ENCODE measurements at regions not wholly inside any gene's neighbourhood (a gene's known extent, or its start where the extent isn't known, plus 50 kb on each side); places are given as distances from the start of the nearest gene placed in this dataset.
"Not testable (repeated sequence)": the region's sequence is repeated elsewhere in the genome, so short reads cannot be mapped to it uniquely, and the experiment has no call there.

DNA sequence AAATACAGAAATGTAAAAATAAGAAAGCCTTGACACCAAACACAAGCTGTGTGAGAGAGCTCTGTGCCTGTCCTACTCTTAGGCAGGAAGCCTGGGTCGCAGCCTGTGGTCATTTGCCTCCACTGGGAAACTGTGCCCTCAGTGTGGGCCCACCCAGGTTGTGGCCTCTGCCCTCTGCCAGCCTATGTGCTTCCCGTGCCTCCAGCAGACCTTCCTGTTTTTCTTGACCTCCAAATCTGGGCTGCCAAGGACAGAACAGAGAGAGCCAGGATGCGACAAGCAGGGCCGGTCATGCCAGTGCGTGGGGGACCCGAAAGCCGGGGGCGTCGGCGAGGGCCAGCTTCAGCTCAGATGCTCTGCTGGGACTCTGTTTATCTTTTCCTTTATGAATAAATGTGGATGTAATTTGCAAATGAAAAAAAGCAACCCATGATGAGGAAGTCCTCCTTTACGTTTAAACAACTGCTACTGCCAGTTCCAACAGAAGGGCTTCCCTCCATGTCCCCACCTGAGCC, 189.2 kb upstream of the EXOC2 start:
- no peak for DNase-seq

DNA sequence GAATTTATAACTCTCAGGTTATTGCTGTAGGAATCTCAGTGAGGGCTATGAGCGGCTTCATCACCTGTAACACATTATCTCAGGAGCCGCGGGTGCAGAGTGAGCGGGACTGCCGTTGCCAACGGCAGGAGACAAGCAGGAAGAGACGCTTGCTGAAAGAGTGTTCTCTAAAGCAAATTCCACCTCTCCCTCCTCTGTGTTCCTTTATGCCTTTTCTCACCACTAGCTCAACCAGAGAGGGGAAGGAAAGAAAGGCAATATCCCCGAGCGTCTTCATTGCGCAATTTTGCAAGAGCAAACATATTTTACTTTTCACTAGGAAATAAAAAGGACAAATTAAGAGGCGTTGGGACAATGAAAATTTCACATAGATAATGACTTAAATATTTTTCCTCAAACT, 185.2 kb upstream of the EXOC2 start:
- no peak for DNase-seq

DNA sequence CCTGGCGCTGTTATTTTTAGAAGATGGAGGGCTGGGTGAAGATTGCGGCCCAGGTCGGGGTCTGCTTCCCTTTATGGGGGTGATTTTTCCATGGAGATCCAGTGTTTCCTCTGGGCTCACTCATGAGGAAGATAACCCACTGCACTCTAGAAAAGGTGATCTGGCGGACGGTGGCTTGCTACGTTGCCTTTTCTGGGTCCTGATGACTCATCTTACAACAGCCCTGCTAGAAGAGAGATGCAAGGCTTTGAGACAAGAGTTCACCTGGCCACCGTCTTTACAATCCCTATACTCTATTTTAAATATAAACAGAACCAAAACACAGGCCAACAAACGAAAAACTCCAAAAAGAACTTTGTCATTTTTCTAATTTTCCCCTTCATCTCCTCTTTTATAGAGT, 182.1 kb upstream of the EXOC2 start:
- no peak for DNase-seq

DNA sequence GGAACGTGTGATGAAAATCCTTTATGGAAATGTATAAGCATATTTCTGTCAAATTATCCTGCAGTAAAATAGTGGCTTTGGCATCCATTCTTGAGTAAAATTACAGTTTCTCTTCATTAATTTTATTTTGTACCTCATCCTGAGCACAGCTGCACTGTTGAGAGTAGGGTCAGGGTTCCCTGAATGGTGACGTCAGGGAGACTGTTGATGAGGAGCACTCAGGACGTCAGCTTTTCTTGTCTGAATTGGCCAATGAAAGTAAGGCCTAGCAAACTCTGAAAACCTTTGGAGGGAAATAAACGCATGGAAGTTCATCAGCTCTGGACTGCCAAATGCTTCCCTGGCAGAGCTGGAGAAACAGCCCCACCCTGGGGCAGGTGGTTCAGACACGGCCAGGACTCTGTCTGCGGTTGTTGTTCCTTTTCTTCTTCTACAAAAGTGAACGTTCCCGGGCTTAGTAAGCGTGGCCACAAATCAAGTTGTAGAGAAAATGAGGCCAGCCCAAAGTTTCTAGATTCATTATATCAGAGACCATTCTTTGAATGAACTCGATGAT, 179.7 kb upstream of the EXOC2 start:
- DNase-seq: no peak

DNA sequence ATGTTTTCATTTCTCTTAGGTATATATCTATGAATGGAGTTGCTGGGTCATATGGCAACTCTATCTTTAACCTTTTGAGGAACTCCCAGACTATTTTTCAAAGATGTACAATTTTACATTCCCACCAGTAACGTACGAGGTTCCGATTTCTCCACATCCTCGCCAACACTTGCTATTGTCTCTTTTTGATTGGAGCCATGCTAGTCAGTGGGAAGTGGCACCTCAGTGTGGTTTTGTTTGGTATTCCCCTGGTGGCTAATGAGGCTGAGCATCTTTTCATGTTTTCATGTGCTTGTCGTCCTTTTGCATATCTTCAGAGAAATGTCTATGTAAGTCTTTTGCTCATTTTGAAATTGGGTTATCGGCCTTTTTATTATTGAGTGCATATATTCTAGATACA, 178.6 kb upstream of the EXOC2 start:
- no peak for DNase-seq

DNA sequence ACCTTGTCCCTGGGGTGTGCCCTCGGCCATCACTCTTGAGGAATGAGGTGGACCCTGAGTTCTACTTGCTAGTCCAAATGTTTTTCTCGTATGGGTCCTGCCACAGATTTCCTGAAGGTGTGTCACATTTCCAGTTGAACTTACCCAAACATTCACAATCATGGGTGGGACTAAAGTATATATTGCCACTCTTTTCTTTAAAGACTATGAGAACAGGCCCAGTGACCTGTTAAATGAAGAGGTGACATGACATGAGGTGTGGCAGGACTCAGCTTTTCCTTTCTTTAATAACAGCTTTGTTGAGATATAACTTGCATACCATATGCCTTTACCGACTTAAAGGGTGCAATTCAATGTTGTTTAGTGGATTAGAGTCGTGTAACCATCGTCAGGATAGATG, 177.2 kb upstream of the EXOC2 start:
- no peak for DNase-seq

DNA sequence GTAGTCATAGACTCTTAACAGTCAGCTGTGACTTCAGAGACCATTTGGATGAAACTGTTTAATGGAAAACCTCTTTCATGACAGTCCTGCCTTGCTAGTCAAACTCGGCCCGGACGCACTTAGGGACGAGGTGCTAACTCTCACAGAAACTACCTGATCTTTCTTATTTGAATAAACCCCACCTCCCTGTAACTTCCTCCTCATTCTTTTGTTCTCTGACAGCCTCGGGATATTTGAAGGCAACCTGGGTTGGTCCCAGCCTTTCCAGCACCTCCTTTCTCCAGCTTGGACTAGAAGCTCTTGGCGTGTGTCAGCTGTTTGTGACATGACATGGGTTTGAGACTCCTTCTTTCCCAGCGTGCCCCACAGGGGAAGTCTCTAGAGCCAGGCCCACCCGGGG, 175.3 kb upstream of the EXOC2 start:
- no peak for DNase-seq

DNA sequence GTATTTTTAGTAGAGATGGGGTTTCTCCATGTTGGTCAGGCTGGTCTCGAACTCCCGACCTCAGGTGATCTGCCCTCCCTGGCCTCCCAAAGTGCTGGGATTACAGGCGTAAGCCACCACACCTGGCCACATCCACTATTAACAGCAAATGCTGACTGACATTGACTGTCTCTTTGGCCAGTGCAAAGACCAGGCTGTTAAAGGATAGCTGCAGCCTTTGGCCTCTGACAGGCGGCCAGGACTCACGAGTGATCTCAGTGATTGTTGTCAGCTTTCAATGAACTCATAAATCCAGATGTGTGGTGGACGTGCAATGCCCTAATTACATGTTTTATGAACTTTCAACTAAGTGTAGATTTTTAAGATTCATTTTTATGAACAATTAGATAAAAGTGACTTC, 174.4 kb upstream of the EXOC2 start:
- DNase-seq: no peak

DNA sequence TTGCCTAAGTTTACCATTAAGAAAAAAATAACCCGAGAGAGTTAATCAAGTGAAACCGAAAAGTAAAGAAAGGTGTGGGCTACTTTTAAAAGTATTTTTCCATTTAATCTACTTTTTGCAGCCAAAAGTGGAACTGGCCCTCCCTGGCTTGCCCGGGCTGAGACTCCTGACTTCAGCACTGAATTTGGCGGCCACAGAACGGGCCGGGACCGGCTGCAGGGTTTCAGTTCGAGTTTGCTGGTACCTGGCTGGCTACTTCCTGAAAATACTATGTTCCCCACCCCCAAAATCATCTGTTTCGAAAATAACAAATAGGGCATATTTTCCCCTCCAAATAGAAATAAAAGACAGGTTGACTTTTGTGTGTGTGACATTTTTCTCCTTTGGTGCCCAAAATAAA, 173.4 kb upstream of the EXOC2 start:
- no peak for DNase-seq

DNA sequence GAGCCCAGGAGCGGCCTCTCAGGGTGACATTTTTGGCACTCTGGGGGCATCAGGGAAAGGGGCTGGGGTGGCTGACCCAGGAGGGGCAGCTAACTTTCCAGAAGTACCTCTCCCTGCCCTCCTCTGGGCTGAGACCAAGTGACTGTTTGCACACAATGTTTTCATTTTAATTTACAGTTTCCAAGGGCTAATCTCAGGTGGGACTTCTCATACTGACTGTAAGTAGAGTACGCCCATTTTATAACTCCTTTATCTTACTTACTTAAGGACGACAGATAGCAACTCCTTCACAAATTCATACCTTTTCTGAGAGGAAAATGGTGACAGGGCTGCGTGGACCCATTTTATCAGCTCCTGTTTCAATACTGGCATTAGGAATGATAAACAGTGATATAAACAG, 172.9 kb upstream of the EXOC2 start:
- DNase-seq: no peak

DNA sequence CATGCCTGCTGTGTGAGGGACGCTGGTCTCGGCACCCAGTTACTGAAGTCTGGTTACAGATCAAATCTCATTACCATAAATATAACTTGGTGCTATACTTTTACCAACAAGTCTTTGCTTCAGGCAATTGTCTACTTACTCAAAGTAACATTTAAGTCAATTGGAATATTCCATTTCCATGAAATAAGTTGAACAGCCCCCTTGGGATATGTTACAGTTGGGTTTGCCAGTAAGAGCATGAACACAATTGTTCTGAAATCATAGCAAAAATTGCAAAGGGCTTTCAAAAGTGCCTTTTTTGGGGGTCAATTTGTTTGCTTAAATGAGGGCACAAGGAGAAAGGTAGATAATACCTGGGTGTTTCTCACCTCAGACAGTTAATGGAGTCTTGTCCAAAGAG, 170.9 kb upstream of the EXOC2 start:
- DNase-seq: no peak

DNA sequence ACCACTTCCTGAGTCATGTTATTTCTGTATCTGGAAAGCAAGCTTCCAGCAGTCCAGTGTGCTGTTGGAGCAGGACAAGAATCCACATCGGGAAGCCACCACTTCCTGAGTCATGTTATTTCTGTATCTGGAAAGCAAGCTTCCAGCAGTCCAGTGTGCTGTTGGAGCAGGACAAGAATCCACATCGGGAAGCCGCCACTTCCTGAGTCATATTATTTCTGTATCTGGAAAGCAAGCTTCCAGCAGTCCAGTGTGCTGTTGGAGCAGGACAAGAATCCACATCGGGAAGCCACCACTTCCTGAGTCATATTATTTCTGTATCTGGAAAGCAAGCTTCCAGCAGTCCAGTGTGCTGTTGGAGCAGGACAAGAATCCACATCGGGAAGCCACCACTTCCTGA, 170.2 kb upstream of the EXOC2 start:
- not testable (repeated sequence) for DNase-seq

DNA sequence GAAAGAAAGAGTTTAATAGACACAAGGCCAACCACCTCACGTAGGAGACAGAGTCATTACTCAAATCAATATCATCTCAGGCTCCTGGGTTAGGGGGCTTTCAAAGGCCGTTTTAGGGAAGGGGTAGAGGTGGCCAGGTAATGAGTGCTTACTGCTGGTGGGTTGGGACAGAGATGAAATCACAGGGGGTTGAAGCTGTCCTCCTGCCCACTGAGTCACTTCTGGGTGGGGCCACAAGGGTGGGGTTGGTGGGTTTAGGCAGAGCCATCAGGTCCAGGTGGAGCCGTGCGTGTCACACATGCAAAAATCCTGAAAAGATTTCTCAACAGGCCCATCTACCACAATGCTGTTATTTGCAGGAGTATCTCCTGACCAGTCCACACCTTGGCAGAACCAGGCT, 167.0 kb upstream of the EXOC2 start:
- no peak for DNase-seq

DNA sequence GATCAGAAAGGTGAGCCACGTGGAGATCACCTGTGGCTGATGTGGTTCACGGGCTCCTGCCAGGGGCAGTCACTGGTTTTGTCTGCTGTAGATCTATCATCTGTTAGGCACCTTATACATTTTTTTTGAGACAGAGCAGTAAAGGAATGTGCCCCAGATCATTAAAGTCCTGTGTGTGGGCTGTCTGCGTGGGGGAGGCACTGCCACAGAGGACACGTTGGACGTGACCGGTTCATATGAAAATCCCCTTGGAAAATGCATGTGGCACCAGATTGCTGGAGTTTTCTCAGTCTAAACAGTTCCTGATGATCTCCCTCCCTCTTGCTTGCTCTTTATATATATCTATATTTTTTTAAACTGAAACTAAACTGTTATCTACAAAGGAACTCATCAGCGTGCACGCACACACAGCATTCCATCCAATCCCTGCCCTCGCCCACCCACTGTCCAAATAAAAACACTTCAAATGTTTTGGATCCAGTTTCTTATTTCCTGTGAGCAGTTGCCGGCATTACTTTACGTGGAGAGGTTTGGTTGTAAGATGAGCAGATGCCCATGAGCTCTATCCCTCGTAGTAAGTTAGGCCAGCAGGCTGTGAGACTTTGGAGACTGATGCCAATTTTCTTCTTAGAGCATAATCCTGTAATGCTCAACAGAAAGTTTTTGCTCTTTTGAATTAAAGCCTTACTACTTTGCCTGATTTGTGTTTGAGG, 161.6 kb upstream of the EXOC2 start:
- peak; percentile 27 for DNase-seq

DNA sequence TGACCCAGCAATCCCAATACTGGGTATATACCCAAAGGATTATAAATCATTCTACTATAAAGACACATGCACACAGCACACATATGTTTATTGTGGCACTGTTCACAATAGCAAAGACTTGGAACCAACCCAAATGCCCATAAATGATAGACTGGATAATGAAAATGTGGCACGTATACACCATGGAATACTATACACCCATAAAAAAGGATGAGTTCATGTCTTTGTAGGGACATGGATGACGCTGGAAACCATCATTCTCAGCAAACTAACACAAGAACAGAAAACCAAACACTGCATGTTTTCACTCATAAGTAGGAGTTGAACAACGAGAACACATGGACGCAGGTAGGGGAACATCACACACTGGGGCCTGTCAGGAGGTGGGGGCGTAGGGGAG, 159.3 kb upstream of the EXOC2 start:
- DNase-seq: not testable (repeated sequence)

DNA sequence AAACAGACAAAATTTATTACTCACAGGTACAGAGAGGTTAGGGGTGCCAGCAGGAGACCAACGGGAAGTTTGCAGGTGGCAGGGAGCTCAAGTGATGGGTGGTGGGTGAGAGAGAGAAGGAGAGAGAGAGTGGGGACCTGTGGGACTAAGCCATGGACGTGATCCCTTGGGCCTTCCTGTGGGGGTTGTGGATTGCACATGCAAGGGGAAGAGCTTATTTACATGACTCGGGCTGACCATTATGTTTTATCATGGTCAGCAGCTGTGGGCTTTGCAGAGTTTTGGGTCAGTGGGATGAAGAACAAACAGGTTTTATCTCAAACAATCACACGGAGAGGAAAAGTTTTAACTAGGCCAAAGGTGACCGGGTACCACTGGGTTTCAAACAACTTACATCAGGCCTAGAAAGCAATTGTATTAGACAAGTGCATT, 156.2 kb upstream of the EXOC2 start:
- peak; percentile 77 for DNase-seq

DNA sequence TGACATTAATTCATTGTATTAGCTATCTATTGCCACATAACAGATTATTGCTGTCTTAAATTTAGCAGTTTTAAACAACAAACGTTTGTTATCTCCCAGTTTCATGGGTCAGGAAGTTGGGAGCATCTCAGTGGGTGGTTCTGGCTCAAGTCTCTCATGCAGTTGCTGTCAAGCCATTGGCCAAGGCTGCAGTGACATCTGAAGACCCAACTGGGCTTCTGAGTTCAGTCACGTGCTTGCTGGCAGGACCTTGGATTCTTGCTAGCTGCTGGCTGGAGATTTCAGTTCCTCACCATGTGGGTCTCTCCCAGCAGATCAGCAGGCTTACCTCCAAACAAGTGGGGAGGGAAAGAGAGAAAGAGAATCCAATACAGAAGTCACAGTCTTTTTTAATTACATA, 152.6 kb upstream of the EXOC2 start:
- peak; percentile 27 for DNase-seq

DNA sequence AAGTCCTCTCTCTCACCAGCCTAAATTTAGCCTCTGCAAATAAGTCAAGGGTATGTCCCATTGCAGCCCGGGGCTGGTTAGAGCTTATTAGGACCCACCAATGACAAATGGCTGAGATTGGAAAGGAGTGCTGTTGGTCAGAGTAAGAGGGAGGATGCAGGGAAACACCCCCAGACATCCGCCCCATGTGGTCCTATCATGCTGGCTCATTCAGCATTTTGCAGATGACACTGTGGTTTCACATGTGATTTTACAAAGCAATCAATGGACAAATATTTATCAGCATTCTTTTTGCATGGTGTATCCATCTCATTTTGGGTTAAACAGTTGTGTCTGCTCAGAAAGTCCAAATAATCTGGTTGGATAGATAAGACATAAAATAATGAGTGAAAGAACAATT, 152.2 kb upstream of the EXOC2 start:
- DNase-seq: no peak

DNA sequence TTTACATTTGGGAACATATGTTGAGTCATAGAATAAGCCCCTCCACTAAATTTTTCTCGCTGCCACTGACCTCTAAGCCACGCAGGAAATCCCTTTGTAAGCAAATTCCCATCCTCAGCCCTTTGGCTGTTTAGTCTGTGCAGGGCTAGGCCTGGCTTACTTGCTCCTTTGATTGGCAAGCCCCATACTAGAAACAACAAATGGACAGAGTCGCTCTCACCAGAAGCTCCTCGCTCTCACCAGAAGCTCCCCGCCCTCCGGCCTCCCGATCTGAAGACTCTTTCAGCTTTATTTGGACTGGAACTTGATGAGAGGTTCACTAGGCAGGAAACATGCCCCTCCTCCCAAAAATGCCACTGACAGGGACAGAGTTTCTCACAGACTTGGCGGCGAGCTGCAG, 149.2 kb upstream of the EXOC2 start:
- DNase-seq: no peak

DNA sequence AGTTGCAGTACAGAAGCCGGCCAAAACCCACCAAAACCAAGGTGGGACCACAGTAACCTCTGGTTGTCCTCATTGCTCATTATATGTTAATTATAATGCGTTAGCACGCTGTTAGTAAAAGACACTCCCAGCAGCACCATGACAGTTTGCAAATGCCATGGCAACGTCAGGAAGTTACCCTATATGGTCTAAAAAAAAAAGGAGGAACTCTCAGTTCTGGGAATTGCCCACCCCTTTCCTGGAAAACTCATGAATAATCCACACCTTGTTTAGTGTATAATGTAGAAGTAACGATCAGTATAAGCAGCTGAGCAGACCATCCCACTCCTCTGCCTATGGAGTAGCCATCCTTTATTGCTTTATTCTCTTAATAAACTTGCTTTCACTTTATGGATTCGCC, 148.6 kb upstream of the EXOC2 start:
- peak; percentile 87 for DNase-seq

DNA sequence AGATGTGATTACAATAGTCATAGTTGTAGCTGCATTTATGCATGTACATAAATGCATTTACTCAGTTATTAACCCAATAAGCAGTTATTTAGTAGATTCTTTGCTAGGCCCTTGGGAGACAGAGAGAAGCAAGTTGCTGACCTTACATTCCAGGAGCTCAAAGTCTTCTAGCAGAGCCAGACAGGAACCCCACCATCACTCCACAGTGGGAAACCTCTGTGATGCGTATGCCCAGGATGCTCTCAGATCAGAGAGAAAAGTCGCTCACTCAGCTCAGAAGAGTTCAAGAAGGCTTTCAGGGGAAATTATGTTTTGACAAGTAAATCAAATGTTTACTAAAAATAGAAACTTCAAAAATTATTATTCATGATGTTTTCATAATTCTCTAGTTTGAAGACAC, 146.3 kb upstream of the EXOC2 start:
- DNase-seq: no peak

DNA sequence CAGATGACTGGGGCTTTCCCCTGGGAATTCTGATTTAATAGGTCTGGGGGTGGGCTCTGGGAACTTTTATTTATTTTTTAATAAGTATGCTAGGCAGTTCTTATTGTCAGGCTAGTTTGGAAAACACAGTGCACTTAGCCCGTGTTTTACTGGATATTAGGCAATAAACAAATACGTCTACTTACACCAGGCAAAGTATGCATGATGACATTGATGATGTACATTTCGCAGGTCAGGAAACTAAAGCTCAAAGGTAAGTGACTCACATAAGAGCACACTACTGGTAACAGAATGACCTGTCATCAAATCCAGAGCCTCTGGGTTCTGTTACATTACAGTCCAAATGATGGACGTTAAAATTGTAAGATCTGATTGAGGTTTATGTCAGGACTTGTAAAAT, 144.4 kb upstream of the EXOC2 start:
- no peak for DNase-seq

DNA sequence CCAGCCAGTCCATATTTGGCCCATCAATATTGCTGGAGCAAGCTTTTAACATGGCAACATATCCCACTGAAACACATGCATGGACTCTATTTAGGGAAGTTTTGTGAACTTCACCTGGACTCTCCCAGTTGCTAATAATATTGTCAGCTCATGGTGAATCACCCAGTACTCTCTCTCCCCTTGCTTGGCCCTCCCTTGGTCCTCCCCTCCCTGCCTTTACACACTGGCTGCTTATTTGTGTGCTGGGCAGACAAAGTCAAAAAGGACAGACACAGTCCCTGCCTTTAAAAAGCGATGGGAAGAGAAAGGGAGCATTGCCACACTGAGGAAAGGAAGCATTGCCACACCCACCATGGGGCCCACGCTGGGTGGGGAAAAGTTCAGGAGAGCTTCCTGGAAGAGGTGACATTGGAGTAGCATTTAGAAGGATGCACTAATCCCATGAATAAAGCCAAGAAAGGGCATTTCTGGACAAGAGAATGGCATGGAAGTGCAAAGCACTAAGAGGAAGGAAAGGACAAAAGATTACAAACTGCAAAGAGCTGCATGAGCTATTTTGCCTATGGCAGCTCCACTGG, 143.4 kb upstream of the EXOC2 start:
- no peak for DNase-seq

DNA sequence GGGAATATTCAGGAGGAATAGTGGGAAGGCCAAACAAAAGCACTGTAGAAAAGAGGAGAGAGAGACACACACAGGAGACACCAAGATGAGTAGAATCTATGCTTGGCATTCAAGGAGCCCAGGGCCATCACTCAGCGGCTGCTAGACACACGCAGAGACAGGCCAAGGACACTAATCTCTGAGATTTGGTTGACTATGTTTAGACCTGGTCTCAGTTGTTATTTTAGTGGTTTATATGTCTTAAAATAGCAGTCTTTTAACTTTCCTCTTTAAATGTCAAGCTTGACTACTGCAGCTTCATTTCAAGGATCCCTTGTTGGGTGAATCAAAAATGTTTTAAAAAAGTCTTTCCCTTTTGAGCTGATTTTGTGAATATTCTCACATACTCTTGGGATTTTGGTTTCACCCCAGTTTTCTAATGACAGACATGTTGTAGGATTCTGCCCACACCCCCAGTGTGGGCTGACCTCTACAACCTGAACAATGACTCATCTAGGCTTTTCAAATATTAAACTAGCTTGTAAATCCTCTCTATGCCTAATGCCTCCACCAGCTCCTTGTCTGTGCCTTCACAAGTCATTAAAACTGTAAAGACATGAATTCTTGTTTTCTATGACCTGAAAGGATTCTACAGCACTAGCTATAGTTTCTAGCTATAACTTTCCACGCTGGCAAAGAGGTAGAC, 142.7 kb upstream of the EXOC2 start:
- no peak for DNase-seq

Measured in OCI-M1 (cell line).